WTC11 (cell line): ENCODE measurements at regions not wholly inside any gene's neighbourhood (a gene's known extent, or its start where the extent isn't known, plus 50 kb on each side); places are given as distances from the start of the nearest gene placed in this dataset.

Experiments
- ESRRA ChIP-seq: sonication (generic); formaldehyde crosslinking; IDR thresholded peaks from 2 replicates; pipeline ENCODE4 v1.8.1; 2022; ENCODE audit warnings: mild to moderate bottlenecking, missing genetic modification reagents, borderline replicate concordance
- IRF2 ChIP-seq: sonication (generic); formaldehyde crosslinking; IDR thresholded peaks from 2 replicates; pipeline ENCODE4 v1.8.0; 2022; ENCODE audit warnings: low read depth, missing genetic modification reagents, borderline replicate concordance
- JUN ChIP-seq: sonication (generic); formaldehyde crosslinking; IDR thresholded peaks from 2 replicates; pipeline ENCODE4 v1.8.0; 2023; ENCODE audit warnings: mild to moderate bottlenecking, missing genetic modification reagents
- NFYB ChIP-seq: sonication (generic); formaldehyde crosslinking; conservative IDR thresholded peaks from 2 replicates; pipeline ENCODE4 v1.8.0; 2022; ENCODE audit warnings: low read depth, missing genetic modification reagents
- SP1 ChIP-seq: sonication (generic); formaldehyde crosslinking; conservative IDR thresholded peaks from 2 replicates; pipeline ENCODE4 v1.8.1; 2022; ENCODE audit warnings: missing genetic modification reagents
- TP53 ChIP-seq: sonication (generic); formaldehyde crosslinking; IDR thresholded peaks from 2 replicates; pipeline ENCODE4 v1.8.1; 2023; ENCODE audit warnings: mild to moderate bottlenecking, missing genetic modification reagents
- ZNF232 ChIP-seq: sonication (generic); formaldehyde crosslinking; IDR thresholded peaks from 2 replicates; pipeline ENCODE4 v1.8.0; 2022; ENCODE audit warnings: mild to moderate bottlenecking, missing genetic modification reagents
- ZNF671 ChIP-seq: fragments of 250-450 bp; sonication (Bioruptor Pico); IDR thresholded peaks from 2 replicates; pipeline ENCODE4 v1.8.0; 2021; ENCODE audit warnings: mild to moderate bottlenecking
- TF ChIP-seq, protein P1 (sequence below): fragments of 200-600 bp; IDR thresholded peaks from 2 replicates; pipeline ENCODE4 v1.8.0; 2022; ENCODE audit warnings: antibody characterized with exemption
- TF ChIP-seq, protein P2 (sequence below): sonication (generic); formaldehyde crosslinking; IDR thresholded peaks from 2 replicates; pipeline ENCODE4 v1.8.1; 2022; ENCODE audit warnings: low read depth, missing genetic modification reagents, borderline replicate concordance
- TF ChIP-seq, protein P3 (sequence below): fragments of 250-450 bp; sonication (Bioruptor Pico); IDR thresholded peaks from 2 replicates; pipeline ENCODE4 v1.9.0; 2021; ENCODE audit warnings: mild to moderate bottlenecking
- TF ChIP-seq, protein P4 (sequence below): sonication (generic); formaldehyde crosslinking; IDR thresholded peaks from 2 replicates; pipeline ENCODE4 v1.8.1; 2023; ENCODE audit warnings: mild to moderate bottlenecking, moderate library complexity, missing genetic modification reagents

DNA sequence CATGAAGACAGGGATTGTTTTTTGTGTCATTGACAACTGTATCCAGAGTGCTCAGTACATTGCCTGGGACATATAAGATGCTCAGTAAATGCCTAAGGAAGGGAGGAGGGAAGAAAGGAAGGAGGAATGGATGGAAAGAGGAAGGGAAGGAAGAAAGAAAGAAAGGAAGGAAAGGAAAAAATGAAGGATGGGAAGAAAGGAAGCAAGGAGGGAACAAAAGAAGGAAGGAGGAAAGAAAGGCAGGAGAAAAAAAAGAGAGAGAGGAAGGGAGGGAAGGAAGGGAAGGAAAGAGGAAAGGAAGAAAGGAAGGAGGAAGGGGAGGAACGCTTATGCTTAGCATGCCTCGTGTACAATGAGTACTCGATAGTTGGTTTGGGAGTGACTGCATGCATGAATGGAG lies 514.7 kb downstream of the RPS24 start:
- TF ChIP-seq NFYB (CRISPR knock-in tag): no peak
- no peak for TF ChIP-seq ESRRA (CRISPR knock-in tag)
- TF ChIP-seq IRF2 (CRISPR knock-in tag): no peak
- TF ChIP-seq ZNF232 (CRISPR knock-in tag): no peak
- TF ChIP-seq, protein P1, sequence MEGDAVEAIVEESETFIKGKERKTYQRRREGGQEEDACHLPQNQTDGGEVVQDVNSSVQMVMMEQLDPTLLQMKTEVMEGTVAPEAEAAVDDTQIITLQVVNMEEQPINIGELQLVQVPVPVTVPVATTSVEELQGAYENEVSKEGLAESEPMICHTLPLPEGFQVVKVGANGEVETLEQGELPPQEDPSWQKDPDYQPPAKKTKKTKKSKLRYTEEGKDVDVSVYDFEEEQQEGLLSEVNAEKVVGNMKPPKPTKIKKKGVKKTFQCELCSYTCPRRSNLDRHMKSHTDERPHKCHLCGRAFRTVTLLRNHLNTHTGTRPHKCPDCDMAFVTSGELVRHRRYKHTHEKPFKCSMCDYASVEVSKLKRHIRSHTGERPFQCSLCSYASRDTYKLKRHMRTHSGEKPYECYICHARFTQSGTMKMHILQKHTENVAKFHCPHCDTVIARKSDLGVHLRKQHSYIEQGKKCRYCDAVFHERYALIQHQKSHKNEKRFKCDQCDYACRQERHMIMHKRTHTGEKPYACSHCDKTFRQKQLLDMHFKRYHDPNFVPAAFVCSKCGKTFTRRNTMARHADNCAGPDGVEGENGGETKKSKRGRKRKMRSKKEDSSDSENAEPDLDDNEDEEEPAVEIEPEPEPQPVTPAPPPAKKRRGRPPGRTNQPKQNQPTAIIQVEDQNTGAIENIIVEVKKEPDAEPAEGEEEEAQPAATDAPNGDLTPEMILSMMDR: no peak
- TF ChIP-seq ZNF671 (CRISPR knock-in tag): no peak
- TF ChIP-seq TP53 (CRISPR knock-in tag): no peak
- TF ChIP-seq, protein P2, sequence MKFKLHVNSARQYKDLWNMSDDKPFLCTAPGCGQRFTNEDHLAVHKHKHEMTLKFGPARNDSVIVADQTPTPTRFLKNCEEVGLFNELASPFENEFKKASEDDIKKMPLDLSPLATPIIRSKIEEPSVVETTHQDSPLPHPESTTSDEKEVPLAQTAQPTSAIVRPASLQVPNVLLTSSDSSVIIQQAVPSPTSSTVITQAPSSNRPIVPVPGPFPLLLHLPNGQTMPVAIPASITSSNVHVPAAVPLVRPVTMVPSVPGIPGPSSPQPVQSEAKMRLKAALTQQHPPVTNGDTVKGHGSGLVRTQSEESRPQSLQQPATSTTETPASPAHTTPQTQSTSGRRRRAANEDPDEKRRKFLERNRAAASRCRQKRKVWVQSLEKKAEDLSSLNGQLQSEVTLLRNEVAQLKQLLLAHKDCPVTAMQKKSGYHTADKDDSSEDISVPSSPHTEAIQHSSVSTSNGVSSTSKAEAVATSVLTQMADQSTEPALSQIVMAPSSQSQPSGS (CRISPR knock-in tag): no peak
- no peak for TF ChIP-seq SP1 (CRISPR knock-in tag)
- TF ChIP-seq, protein P3, sequence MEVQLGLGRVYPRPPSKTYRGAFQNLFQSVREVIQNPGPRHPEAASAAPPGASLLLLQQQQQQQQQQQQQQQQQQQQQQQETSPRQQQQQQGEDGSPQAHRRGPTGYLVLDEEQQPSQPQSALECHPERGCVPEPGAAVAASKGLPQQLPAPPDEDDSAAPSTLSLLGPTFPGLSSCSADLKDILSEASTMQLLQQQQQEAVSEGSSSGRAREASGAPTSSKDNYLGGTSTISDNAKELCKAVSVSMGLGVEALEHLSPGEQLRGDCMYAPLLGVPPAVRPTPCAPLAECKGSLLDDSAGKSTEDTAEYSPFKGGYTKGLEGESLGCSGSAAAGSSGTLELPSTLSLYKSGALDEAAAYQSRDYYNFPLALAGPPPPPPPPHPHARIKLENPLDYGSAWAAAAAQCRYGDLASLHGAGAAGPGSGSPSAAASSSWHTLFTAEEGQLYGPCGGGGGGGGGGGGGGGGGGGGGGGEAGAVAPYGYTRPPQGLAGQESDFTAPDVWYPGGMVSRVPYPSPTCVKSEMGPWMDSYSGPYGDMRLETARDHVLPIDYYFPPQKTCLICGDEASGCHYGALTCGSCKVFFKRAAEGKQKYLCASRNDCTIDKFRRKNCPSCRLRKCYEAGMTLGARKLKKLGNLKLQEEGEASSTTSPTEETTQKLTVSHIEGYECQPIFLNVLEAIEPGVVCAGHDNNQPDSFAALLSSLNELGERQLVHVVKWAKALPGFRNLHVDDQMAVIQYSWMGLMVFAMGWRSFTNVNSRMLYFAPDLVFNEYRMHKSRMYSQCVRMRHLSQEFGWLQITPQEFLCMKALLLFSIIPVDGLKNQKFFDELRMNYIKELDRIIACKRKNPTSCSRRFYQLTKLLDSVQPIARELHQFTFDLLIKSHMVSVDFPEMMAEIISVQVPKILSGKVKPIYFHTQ: no peak
- TF ChIP-seq, protein P4, sequence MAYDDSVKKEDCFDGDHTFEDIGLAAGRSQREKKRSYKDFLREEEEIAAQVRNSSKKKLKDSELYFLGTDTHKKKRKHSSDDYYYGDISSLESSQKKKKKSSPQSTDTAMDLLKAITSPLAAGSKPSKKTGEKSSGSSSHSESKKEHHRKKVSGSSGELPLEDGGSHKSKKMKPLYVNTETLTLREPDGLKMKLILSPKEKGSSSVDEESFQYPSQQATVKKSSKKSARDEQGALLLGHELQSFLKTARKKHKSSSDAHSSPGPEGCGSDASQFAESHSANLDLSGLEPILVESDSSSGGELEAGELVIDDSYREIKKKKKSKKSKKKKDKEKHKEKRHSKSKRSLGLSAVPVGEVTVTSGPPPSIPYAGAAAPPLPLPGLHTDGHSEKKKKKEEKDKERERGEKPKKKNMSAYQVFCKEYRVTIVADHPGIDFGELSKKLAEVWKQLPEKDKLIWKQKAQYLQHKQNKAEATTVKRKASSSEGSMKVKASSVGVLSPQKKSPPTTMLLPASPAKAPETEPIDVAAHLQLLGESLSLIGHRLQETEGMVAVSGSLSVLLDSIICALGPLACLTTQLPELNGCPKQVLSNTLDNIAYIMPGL (CRISPR knock-in tag): no peak
- no peak for TF ChIP-seq JUN (CRISPR knock-in tag)
